ENCODE measurements at regions not wholly inside any gene's neighbourhood (a gene's known extent, or its start where the extent isn't known, plus 50 kb on each side); places are given as distances from the start of the nearest gene placed in this dataset.

DNA sequence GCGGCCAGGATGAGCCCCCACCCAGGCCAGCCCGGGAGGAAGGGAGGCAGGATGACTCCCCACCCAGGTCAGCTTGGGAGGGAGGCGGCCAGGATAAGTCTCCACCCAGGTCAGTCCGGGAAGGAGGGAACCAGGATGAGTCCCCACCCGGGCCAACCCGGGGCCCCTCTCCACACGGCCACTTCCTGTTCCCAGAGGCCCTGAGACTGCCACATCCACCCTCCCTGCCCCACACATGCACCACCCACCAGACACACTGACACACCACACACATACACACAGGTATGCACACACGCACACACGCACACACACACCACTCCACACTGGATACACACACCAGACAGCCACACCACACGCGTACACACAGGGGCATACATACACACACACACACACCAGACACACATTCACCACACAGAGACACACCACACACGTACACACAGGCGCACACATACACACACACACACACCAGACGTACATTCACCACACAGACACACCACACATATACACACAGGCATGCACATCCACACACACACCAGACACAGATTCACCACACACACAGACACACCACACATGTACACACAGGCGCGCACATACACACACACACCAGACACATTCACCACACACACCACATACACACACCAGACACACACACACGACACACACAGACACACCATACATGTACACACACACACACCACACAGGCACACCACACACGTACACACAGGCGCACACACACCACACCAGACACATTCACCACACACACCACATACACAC lies 84.9 kb upstream of the PRR5 start:
- FAIRE-seq (no peak), DNase-seq (ENCODE audit: extremely low spot score, insufficient read length, low read depth) (no peak)

DNA sequence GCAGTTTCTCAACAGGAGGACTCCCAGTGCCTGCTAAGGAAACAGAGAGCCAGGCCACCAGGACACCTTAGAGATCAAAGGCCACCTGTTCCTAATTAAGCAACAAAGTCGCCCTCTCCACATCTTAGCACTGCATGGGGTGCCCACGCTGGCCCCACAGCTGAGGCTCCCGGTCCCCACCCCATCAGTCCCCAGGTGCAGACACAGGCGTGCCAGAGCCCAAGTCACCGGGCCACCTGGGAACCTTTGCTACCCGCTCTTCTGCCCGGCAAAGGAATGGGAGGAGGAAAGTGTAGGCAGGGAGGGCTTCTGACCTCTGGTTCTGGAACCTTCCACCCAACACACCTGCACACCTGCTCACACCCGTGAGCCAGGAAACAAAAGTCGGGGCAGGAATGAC lies 85.5 kb upstream of the PRR5 start:
- no peak for FAIRE-seq

DNA sequence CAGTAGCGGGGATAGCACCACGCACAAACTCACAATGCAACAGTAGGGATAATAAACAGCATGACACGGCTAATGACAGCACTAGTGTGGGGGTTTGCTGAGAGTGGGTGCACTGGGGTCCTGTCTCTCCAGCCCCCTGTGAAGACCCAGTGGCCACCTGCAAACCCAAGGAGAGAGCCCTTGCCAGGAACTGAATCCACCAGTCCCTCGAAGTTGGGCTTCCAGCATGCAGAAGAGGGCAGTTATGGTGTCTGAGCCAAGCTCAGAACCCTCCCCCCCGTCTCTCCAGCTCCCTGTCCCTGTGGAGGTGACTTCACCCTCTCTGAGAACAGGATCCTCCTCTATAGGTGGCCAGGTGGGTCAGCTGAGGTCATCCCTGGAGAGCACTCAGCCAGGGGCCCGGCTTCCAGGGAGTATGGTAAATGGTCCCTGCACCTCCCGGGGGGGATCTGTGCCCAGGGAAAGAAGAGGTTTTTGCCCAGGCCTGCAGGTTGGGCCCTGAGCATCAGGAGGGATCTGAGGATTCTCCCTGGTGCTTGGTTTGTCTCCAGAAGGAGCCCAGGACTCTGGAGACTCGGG lies 86.3 kb upstream of the PRR5 start:
- DNase-seq (ENCODE audit: extremely low spot score, insufficient read length, low read depth) (no peak), FAIRE-seq (no peak)

More for the DNA sequence above, 85.5 kb upstream of the PRR5 start:
- no peak for DNase-seq (ENCODE audit: extremely low spot score, insufficient read length, low read depth)

DNA sequence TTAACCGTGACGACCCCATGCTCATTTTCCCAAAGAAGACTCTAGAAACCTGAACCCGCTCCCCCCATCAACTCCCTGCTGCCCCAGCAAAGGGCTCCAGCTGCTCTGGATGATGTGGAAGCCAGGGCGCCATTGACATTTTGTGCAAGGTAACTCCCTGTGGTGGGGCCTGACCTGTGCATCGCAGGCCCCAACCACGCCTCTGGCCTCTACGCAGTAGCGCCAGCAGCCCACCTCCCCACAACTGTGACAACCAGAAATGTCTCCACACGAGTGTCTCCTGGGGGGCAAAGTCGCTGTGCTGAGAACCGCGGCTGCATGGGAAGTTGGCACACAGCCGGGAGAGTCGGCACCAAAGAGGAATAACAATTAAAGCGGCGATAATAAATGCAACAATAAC lies 86.9 kb upstream of the PRR5 start:
- no peak for FAIRE-seq
- no peak for DNase-seq (ENCODE audit: extremely low spot score, insufficient read length, low read depth)

DNA sequence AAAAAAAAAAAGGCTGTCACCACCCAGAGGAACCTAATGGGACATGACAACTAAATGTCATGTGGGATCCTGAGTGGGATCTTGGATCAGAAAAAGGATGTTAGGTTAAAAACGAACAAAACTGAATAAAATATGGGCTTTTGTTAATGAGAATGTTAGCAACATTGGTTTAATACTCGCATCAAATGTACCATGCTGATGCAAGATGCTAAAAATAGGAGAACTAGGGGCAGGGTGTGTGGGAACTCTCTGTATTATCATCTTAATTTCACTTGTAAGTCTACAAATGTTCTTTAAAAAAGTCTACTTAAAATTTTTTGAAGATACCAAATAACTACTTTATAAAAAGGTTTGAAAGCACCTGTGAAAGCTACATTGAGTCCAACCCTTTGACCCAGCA lies 88.8 kb upstream of the PRR5 start:
- no peak for DNase-seq (ENCODE audit: extremely low spot score, insufficient read length, low read depth)
- no peak for FAIRE-seq

DNA sequence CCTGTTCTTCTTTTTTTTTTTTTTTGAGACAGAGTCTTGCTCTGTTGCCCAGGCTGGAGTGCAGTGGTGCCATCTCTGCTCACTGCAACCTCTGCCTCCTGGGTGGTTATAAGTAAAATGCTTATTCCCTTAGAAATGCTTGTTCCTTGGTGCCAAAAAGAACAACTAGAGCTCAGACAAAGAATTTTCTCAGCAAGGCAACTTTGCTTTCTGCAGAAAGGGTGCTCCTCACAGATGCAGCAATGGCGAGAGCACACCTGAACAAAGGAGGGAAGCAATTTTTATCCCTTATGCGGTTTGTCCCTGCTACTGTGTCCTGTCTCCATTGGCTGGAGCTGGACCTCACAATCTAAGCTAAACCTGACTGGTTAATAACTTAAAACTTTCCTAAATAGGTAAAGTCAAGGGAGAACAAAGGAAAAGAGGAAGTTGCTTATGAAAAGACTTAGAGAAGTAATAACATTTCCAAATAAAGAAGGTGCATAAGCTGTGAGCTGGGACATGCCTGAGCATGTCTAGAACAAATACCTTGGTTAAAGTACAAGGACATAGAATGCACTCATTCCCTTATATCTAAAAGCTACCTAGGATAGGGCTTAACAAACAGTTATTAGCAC lies 90.0 kb upstream of the PRR5 start:
- DNase-seq (ENCODE audit: extremely low spot score, insufficient read length, low read depth) = no peak
- FAIRE-seq = no peak

DNA sequence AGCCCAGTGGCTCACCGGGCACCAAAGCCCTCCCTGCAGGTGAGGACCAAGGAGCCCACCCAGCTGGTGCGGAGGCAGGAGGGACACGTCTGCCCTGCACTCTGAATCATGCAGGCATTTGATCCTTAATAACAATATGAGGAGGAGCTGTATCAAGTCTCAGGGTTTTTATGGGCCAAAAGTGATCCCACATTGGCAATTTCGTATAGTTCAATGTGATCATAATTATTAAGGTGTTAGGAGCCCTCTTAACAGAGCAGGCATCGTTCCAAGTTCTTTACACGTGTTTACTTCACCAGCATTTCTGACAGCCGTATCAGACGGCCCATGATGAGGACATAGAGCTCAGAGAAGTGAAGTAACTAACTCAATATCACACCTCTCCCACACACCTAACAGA lies 91.9 kb upstream of the PRR5 start:
- no peak for FAIRE-seq
- DNase-seq (ENCODE audit: extremely low spot score, insufficient read length, low read depth) = no peak

DNA sequence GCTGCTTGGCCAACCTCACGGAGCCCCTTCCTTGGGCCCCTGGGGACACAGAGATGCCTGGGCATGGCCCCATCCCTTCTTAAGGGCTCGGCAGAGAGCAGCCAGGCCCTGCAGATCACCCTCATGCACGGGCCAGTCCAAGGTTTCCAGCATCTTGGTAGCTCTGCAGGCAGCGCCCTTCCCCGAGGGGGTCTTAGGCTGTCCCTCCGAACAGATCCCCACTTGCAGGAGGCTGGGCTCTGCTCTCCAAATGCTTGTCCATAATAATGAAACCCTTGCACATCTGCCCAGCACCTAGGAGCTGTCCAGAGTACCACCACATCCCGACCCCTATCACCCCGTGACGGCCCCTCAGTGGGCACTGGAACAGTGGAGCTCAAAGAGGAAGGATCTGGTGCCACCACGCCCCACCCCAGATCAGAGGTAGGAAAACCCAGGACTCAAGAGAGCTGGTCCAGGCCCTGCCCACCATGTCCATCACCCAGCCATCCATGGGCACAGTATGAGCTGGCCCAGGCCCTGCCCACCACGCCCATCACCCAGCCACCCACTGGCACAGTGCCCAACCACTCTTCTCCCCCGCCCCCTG lies 92.5 kb upstream of the PRR5 start:
- FAIRE-seq (no peak), DNase-seq (ENCODE audit: extremely low spot score, insufficient read length, low read depth) (no peak)

DNA sequence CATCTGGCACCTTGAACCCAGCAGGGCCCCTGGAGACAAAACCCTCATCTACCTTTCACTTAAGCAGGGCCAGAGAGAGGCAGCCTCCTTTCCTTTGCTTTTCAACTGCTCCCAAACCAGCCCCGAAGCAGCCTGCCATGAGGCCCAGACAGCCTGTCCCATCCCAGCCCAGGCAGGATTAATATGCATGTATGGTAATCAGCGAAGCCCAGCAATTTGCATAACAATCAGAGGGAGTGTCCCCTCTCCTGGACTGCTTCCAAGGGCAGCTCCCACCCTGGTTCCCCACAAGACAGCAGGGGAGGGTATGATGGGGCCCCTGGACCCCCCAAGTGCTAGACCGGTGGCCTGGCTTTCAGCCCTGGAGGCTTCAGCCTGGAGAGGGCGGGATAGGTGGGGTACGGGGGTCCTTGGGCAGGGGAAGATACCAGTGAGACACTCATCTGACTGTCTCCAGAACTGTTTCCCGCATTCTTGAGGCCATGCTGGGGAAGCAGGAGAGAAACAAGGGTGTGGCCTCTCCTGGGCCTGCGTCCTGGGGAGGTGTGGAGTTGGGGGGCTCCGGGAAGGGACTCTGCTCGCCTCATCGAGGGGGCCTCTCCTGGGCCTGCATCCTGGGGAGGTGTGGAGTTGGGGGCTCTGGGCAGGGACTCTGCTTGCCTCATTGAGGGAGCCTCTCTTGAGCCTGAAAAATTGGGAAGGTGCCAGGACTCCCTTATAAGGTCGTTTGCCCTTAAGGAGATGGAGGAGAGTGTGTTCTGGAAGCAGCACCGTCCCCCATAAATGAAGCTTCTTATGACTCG lies 93.2 kb upstream of the PRR5 start:
- FAIRE-seq (no peak), DNase-seq (ENCODE audit: extremely low spot score, insufficient read length, low read depth) (no peak)

DNA sequence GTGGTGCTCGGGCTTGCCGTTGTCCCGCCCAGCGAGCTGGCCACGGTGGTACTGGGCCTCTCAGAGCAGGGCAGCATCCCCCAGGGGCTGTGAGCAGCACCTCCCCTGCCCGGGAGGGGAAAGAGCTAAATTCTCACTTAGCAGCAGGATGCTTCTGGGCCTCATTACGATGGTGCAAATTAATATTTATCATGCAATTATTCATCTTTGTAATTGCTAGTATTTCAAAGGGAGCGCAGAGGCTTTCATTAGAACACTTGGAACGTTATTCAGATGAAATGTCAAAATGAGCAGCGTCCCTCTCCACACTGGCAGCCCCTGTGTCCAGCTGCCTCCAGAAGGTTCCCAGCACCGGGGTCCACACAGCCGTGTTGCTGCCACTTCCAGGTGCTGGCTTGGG lies 95.9 kb upstream of the PRR5 start:
- DNase-seq (ENCODE audit: extremely low spot score, insufficient read length, low read depth) = no peak
- no peak for FAIRE-seq

DNA sequence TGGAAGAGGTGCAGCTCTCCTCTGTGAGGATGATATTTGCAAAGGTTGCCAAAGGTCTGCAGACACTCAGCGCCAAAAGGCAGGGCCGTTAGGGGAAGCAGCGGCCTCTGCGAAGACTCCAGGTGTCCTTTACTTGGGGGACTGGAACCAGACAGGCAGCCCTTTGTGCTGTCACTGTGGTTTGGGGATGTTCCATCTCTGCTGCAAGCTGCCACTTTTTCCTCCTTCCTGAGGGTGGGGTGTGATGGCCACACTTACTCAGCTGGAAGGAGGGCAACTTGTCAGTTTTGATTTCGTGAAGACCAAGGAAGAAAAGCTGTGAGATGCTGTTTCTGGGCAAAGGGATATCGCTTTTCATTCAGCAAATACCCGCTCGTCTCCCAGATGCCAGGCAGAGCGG lies 96.5 kb upstream of the PRR5 start:
- DNase-seq (ENCODE audit: extremely low spot score, insufficient read length, low read depth) = no peak
- no peak for FAIRE-seq

DNA sequence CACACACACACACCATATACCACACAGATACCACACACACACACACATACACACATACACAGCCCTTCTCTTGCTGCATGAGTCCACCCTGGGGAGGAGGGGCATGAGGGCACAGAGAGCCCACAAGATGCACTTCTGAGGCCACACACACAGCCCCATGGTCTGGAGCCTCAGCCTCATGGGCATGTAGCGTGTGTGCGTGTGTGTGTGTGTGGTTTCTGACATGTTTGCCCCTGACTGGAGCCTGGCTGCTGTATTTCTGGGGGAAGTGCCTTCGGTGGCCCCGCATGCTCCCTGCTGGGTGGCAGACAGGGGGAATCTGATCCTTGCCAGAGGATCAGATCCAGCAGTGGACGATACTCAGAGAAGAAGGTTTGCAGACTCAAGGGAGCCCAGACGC lies 97.0 kb upstream of the PRR5 start:
- DNase-seq (ENCODE audit: extremely low spot score, insufficient read length, low read depth) (no peak), FAIRE-seq (no peak)

DNA sequence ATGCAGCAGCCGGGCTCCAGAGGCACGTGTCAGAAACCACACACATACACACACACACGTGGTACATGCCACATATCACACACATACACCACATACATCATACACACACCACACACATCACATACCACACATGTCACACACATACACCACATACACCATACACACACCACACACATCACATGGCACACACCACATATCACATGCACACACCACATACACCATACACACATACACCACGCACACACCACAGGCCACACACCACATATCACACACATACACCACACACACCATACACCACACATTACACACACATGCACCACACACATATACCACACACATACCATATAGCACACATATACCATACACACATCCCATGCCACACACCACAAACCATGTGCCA lies 97.5 kb upstream of the PRR5 start:
- FAIRE-seq (no peak), DNase-seq (ENCODE audit: extremely low spot score, insufficient read length, low read depth) (no peak)

DNA sequence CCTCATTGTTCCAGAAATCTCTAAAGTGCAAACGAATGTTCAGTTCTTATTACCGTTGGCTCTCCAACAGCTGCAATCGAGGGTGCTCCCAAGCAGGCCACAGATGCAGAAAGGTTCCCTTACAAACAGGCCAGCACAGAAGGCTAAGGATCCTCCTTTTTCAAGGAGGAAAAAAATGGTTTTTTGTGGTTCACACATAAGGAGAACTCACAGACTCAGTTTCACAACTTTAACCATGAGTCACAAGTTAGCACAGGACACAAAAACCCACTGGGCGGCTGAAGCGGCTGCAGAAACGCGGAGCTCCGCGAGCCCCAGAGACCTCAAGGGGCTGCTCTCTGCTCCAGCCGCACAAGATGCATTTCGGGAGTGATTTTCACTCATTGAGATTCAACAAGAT lies 98.2 kb upstream of the PRR5 start:
- FAIRE-seq = no peak

DNA sequence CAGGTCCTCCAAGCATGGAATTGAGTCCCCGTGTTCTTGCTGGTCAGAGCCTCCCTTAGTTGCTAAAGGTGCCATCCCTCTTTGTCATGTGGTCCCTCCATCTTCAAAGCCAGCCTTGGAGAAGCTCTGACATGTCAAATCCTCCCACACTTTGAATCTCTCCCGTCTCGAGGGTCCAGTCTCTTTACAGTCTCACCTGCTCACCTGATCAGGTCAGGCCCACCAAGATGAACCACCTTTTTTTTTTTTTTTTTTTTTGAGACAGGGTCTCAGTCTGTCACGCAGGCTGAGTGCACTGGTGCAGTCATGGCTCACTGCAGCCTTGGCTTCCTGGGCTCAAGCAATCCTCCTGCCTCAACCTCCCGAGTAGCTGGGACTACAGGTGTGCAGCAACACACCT lies 100.3 kb upstream of the PRR5 start:
- FAIRE-seq (no peak), DNase-seq (ENCODE audit: extremely low spot score, insufficient read length, low read depth) (no peak)

More for the DNA sequence above, 98.2 kb upstream of the PRR5 start:
- no peak for DNase-seq (ENCODE audit: extremely low spot score, insufficient read length, low read depth)

DNA sequence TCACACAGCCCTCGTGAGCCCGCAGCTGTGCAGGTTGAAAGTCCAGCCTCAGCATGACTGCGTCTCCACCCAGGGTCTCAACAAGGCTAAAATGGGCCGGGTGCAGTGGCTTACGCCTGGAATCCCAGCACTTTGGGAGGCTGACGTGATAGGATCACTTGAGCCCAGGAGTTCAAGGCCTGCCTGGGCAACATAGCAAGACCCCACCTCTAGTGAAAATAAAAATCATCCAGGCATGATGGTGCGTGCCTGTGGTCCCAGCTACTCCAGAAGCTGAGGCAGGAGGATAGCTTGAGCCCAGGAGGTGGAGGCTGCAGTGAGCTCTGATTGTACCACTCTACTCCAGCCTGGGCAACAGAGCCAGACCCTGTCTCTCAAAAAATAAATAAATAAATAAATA lies 100.8 kb upstream of the PRR5 start:
- FAIRE-seq (no peak), DNase-seq (ENCODE audit: extremely low spot score, insufficient read length, low read depth) (no peak)

DNA sequence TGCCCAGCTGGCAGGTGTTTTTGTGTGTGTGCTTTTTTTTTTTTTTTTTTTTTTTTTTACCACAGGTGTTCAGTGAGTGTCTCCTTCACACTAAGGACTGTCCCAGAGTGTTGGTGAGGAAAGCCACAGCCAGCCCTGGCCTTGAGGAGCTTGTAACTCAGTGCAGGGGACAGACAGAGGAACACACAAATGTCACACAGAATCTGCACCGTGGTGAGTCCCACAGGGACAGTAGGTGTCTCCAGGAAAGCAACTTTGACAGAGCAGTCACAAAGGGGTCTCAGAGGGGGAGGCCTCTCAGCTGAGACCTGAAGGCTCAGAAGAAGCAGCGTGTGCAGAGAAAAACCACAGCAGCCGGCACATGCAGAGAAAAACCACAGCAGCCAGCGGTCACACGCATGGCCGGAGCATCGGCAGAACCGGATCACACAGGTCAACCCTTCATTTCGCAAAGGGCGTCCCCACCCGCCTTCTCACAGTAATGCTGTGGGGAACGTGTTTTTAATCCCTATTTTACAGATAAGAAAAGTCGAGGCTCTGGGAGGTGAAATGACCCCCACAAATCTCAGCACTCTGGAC lies 101.7 kb upstream of the PRR5 start:
- no peak for FAIRE-seq
- no peak for DNase-seq (ENCODE audit: extremely low spot score, insufficient read length, low read depth)

DNA sequence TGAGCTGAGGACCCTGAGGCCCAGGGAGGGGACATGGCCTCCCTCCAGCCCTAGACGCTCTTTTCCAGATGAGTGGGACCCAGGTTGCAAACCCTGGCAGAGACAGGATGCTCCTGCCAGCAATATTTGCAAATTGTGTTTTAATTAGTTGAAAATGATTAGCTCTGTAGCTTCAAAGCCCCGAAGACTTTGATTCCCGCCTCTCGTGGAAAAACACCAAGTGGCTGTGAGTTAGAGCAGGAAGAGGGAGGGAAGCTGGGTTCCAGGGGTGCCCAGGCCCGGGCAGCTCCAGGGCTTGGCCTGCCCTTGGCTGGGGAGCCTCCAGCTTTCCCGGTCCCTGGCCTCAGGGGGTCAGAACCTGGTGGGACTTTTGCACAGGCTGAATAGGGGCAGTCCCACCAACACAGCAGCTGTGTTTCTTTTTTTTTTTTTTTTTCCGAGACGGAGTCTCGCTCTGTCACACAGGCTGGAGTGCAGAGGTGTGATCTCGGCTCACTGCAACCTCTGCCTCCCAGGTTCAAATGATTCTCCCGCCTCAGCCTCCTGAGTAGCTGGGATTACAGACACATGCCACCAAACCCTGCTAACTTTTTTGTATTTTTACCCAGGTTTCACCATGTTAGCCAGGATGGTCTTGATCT lies 101.6 kb upstream of the RTL6 start:
- DNase-seq (ENCODE audit: extremely low spot score, insufficient read length, low read depth) (no peak), FAIRE-seq (no peak)

DNA sequence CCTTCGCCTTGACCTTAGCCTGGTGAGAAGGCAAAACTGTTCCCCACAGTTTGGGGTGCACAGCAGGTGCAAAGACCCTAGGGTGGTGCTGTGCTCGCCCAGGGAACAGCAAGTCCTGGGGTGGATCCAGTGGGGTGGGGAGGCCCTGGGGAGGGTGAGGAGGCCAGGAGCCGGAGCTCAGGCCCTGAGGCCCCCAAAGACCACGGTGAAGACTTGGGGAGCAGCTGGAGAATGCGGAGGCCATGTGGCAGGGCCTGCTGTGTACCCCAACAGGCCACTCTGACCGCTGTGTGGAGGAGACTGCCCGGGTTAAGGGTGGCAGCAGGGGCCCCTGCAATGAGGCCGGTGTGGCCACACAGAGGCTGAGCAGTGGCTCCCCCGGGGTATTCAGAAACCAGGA lies 101.1 kb upstream of the RTL6 start:
- FAIRE-seq (no peak), DNase-seq (ENCODE audit: extremely low spot score, insufficient read length, low read depth) (no peak)

DNA sequence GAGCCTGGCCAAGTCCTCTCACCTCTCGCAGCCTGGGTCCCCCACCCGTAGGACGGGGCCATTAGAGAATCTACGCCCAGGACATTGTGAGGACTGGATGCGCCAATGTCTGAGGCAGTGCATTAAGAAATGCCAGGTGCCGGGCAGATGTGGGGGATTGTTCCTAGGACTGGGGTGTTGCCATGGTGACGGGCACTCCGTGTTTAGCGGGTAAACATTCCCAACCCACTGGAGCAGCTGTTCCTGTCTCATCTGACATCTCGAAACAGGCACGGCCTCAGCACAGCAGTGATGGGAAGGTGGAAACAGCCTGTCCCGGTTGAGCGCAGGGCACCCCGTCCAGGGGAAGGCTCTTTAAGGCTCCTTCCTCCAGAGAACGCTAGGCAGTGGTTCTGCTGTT lies 99.6 kb upstream of the RTL6 start:
- DNase-seq (ENCODE audit: extremely low spot score, insufficient read length, low read depth) = no peak
- FAIRE-seq = no peak

Data from GM18507 (cell line).